ENCODE measurements at regions not wholly inside any gene's neighbourhood (a gene's known extent, or its start where the extent isn't known, plus 50 kb on each side); places are given as distances from the start of the nearest gene placed in this dataset.
"Not testable (repeated sequence)": the region's sequence is repeated elsewhere in the genome, so short reads cannot be mapped to it uniquely, and the experiment has no call there.

DNA sequence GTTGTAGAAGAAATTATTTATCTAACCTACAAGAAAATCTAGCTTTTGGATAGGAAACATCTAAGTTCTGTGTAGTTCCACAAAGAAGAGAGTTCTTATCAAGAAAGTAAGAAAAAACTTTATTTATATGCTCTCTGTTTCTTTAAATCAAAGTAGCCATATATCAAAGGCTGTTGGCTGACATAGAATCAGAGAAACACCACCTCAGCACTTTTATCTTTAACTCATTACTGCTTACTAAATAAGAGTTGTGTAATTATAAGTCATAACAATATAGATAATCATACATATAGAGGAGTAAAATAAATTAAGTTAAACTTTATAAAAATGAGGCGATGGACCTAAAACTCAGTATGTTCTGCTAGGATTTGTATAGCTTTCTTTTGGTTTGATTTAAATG lies 570.6 kb downstream of the PCDH17 start:
- no peak for ATAC-seq

GRCh38 chr13:58207501-58207900 lies 576.0 kb downstream of the PCDH17 start:
- ATAC-seq, result no peak

GRCh38 chr13:58235454-58235853 lies 603.9 kb downstream of the PCDH17 start:
- ATAC-seq, result no peak

DNA sequence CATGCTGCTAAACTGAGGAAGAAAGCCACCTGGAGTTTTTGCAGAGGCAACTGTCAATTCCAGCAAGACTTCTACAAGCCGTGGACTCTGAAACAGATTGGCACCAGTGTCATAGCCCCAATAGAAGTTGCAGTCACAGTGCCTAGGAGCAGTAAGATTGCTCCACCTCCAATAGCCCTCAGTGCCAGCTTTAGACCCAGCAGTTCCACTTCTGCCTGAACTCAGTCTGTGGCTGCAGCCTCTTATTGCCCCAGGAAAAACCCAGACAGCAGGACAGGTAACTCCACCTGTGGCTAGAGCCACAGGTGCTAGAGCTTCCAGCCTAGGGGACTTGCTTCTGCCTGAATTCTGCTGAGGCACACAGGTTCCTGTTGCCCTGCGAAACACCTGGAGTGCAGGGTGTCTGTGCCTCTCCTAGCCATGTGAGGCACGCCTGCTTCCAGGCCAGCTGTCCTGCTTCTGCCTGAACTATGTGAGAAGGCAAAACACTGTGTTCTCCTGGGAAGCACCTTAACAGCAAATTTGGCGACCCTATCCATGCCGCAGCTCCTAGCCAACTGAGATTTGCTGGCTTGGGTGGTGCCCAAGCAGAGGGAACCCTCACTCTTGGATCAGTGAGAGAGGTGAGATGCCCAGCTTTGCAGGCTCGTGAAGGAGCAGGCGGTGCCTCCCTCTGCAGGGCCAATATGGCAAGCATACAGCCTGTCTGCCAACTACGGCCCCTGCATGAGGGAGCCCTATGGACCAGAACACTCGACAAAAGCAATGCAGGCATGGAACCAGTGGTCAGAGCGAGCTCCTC lies 607.6 kb downstream of the PCDH17 start:
- ATAC-seq, result no peak

- no peak for ATAC-seq
Observed at GRCh38 chr13:58239774-58240268, 608.3 kb downstream of the PCDH17 start.

GRCh38 chr13:58247080-58247479 lies 615.5 kb downstream of the PCDH17 start:
- ATAC-seq, result no peak

DNA sequence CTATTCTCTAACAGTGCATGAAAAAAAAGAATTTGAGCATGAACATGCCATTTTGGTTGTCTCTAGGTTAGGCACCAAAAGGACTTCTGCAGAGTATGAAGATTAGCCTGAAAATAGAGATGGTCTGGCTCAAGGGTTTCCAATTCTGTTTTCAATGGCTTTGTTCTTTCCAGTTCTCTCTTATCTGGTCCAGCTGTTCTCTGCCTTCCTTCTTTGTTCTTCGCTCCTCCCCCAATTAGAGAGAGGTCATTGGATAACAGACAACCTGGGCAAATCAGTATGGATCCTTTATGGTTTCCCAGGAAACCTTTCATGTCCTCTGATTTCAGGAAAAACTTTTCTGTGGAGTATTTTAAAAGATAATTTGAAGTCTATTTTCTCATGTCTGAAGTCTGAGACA lies 623.4 kb downstream of the PCDH17 start:
- no peak for ATAC-seq

GRCh38 chr13:58266271-58266670 lies 634.7 kb downstream of the PCDH17 start:
- no peak for ATAC-seq

DNA sequence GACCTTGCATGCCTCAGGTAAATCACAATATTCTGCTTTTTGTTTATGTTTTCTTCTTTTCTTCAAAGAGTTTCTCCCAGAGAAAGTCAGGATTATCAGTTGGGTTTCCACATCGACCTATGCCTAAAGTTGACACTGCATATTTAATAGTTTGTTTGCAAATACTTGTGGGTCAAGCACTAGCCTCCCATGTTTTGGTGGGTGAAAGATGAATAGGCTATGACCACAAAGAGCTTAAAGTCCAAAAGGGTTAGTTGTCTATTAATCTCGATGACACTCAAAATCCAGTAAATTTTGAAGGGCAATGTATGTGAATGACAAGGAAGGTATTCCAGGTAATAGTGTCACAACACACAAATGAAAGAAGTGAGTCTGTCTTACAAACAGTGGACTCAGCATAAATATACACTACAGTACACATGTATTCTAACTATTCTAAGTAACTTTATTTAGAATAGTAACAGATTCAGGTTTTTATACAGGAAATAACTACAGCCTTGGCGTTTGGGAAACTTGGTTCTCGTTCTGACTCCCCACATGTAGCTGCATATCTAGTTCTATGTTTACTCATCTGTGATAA lies 667.1 kb downstream of the PCDH17 start:
- ATAC-seq, result no peak

DNA sequence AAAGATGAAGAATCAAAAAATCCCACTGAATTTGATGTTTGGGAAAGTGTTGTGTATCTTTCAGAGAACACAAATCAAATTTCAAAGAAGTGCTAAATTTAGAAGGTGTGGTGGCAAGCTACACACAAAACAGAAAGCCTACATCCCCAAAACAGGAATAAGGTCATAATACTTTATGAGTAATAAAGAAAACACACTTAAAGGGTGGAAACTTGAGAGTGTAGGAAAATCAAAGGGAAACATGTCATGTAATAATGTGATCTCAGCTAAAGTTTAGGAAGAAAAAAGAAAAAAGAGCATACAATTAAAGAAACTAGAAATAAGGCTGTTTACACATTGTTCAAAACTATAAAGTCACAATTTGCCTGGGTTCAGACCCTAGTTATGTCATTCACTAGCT lies 668.7 kb downstream of the PCDH17 start:
- no peak for ATAC-seq

DNA sequence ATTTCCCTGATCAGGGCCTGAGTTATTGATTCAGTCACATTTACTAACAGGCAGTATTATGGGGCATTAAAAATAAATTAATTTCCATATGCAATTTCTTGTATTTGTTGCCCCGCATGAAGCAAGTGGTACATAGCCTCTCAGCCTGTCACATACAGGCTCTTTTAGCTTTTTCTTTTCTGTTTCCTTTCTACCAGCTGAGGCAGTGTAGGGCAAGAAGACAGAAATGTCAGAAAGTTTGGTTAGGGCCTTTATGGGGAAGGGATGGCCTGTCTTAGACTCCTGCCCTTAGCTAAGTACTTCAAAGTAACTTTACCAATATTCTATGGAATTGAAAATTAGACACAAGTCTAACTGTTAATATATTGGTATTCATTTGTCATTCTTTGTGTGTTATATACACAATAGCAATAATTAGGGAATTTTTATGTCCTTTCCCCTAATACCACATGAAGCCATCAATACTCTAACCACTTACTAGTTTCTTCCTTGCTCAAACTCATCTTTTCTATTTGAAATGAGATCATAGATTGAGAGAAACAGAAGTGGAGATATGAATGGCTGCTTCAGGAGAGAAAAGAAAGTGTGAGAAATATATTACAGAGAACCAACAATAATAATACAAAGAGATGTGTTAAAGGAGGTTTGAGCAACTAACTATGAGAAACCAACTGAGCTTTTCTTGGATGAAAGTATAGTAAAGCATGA lies 669.6 kb downstream of the PCDH17 start:
- ATAC-seq, result no peak

DNA sequence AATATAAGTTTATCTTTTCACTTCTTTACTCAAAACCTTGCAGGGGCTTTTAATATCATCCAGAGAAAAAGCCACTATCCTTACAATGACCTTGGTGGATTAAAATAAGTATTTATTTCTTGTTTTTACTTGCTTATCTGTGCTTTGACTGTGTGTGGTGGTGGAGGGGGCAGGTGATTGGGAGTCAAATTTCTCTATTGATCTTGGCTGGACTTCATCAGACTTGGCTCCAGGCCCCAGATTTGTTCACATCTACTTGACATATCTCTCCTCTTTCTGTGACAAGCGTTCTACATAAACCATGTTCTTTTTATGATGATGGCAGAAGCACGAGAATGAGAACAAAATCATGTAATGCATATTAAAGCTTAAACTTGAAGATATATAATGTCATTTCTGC lies 670.8 kb downstream of the PCDH17 start:
- no peak for ATAC-seq

GRCh38 chr13:58306062-58306461 lies 674.5 kb downstream of the PCDH17 start:
- ATAC-seq, result no peak

DNA sequence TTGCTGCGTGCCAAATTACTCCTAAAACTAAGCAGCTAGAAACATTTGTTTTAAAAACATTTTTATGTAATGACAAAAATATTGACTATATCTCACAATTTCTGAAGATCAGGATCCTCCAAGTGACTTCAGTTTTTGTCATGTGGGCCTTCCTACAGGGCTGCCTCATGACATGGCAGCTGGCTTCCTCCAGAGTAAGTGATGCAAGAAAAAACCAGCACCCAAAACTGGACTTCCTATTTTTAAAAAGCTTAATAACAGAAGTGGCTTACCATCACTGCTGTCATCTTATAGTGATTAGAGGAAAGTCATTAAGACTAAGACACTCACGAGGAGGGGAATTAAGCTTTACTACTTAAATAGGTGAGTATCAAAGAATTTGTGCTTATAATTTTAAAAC lies 681.7 kb downstream of the PCDH17 start:
- no peak for ATAC-seq

- no peak for ATAC-seq
Observed at GRCh38 chr13:58318495-58319167, 687.1 kb downstream of the PCDH17 start.

- ATAC-seq, result no peak
Observed at GRCh38 chr13:58324161-58324560, 692.6 kb downstream of the PCDH17 start.

- ATAC-seq, result no peak
Observed at GRCh38 chr13:58329746-58330145, 698.2 kb downstream of the PCDH17 start.

- no peak for ATAC-seq
Observed at GRCh38 chr13:58340895-58341294, 709.4 kb downstream of the PCDH17 start.

GRCh38 chr13:58341318-58341717 lies 709.8 kb downstream of the PCDH17 start:
- no peak for ATAC-seq

- ATAC-seq, result no peak
Observed at GRCh38 chr13:58343076-58343475, 711.5 kb downstream of the PCDH17 start.

DNA sequence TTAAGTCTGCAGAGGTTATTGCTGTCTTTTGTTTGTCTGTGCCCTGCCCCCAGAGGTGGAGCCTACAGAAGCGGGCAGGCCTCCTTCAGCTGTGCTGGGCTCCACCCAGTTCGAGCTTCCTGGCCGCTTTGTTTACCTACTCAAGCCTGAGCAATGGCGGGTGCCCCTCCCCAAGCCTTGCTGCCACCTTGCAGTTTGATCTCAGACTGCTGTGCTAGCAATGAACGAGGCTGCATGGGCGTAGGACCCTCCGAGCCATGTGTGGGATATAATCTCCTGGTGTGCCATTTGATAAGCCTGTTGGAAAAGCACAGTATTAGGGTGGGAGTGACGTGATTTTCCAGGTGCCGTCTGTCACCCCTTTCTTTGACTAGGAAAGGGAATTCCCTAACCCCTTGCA lies 720.6 kb downstream of the PCDH17 start:
- ATAC-seq, result not testable (repeated sequence)

DNA sequence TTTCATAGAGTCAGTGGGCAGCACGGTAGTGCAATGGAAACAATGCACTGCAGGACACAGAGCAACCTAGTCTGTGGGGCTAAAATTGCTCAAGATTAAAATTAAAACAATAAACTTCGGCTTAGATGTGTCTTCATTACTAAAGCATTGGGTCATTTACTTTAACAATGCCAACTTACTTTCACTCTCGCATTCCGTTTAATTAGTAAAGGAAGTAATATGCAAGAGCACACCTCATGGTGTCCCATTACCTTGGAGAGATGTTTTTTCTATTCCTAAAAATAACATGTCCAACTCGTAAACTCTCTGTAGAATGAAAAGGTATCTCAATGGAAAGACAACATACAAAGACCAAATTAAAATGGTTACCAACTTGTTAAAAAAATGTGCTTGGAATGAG lies 738.4 kb downstream of the PCDH17 start:
- no peak for ATAC-seq

GRCh38 chr13:58376349-58376748 lies 744.8 kb downstream of the PCDH17 start:
- no peak for ATAC-seq

All from activated CD4-positive, CD25-positive, alpha-beta regulatory T cell treated with anti-CD3 and anti-CD28 coated beads, Interleukin-2, amount 50 U/mL, for 24 hours (primary cell).